ENCODE measurements at regions not wholly inside any gene's neighbourhood (a gene's known extent, or its start where the extent isn't known, plus 50 kb on each side); places are given as distances from the start of the nearest gene placed in this dataset.
A peak's percentile ranks its signal among the peaks of the same experiment; 100 is the strongest.

DNA sequence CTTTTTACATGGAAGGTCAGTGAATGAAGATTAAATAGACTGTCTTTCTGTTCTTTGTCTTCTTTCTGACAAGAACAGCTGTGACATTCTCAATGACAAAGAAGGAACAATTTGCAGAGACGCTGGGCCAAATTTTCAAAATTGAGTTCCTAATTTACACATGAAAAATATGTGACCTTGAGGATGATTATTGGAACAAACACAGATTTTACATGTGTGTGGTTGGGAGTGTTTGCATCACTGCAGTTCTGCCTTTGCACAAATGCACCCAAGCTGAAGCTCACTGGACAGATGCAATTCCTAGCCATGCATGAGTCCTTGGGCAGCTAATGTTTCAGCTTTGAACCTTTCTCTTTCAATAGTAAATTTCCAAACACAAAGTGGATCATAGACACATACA, 350.8 kb downstream of the QKI start:
- DNase-seq (ENCODE audit: extremely low spot score, unreplicated experiment), result no peak
- Mint-ChIP-seq H3K27me3 (ENCODE audit: unreplicated experiment) (no peaks in the 10 kb centered on the region), H3K27ac (ENCODE audit: unreplicated experiment) (peak overlapping the region; percentile 76), H3K4me1 (ENCODE audit: unreplicated experiment) (peaks cover 27% of the 10 kb centered on the region), H3K9me3 (ENCODE audit: unreplicated experiment) (peaks cover 7% of the 10 kb centered on the region), H3K4me3 (ENCODE audit: unreplicated experiment) (no peak overlapping the region), H3K36me3 (ENCODE audit: unreplicated experiment) (peaks cover 3% of the 10 kb centered on the region)
- no peak for TF ChIP-seq CTCF (IDR thresholded peaks at IDR 0.05)

GRCh38 chr6:163764565-163764964, 350.0 kb downstream of the QKI start:
- Mint-ChIP-seq H3K9me3 (ENCODE audit: unreplicated experiment) (peaks cover 7% of the 10 kb centered on the region), H3K27me3 (ENCODE audit: unreplicated experiment) (no peaks in the 10 kb centered on the region), H3K36me3 (ENCODE audit: unreplicated experiment) (peaks cover 3% of the 10 kb centered on the region), H3K27ac (ENCODE audit: unreplicated experiment) (peak overlapping the region; percentile 76), H3K4me1 (ENCODE audit: unreplicated experiment) (peaks cover 29% of the 10 kb centered on the region), H3K4me3 (ENCODE audit: unreplicated experiment) (peak overlapping the region; percentile 49)
- DNase-seq (ENCODE audit: extremely low spot score, unreplicated experiment), result no peak
- TF ChIP-seq CTCF (IDR thresholded peaks at IDR 0.05), result no peak

DNA sequence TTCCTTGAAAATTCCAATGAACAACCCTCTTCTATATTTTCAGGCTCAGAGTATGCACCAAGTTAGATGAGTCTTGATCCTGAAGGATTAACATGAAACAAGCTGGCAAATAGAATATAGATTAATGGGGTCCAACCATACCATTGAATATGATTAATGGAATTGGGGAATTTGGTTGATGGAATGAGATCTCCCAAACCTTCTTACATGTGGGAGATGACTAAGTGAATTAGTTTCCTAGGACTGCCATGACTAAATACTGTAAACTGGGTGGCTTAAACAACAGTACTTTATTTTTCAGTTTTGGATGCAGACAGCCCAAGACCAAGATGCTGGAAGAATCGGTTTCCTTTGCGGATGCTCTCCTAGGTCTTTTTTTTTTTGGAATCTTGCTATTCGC, 347.0 kb downstream of the QKI start:
- Mint-ChIP-seq H3K36me3 (ENCODE audit: unreplicated experiment) (no peaks in the 10 kb centered on the region), H3K27me3 (ENCODE audit: unreplicated experiment) (no peaks in the 10 kb centered on the region)

DNA sequence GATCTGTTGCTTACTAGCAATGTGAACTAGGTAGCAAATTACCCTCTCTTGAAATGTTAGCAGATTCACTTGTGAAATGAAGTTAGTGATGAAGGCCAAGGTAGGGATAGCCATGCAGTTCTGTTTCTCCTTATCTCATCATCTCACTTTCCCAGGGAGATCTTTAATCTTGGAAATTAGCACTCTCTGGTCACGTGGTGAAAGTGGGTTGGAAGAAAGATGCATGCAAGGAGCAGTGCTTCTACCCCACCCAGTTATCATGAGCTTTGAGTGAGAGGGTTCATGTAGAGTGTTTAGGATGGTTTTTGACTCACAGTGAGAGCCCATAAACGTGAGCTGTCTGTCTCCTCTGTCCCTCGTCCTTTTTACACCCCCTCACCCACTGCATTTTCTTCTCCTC, 346.3 kb downstream of the QKI start:
- no peak for DNase-seq (ENCODE audit: extremely low spot score, unreplicated experiment)
- no peaks in the 10 kb centered on the region for H3K27me3 Mint-ChIP-seq (ENCODE audit: unreplicated experiment)
- no peak overlapping the region for H3K27ac Mint-ChIP-seq (ENCODE audit: unreplicated experiment)

More for the DNA sequence above, 347.0 kb downstream of the QKI start:
- peaks cover 29% of the 10 kb centered on the region for H3K4me1 Mint-ChIP-seq (ENCODE audit: unreplicated experiment)
- H3K27ac Mint-ChIP-seq (ENCODE audit: unreplicated experiment), result no peak overlapping the region
- no peak for DNase-seq (ENCODE audit: extremely low spot score, unreplicated experiment)
- TF ChIP-seq CTCF (IDR thresholded peaks at IDR 0.05), result no peak
- H3K4me3 Mint-ChIP-seq (ENCODE audit: unreplicated experiment), result no peak overlapping the region
- no peaks in the 10 kb centered on the region for H3K9me3 Mint-ChIP-seq (ENCODE audit: unreplicated experiment)

DNA sequence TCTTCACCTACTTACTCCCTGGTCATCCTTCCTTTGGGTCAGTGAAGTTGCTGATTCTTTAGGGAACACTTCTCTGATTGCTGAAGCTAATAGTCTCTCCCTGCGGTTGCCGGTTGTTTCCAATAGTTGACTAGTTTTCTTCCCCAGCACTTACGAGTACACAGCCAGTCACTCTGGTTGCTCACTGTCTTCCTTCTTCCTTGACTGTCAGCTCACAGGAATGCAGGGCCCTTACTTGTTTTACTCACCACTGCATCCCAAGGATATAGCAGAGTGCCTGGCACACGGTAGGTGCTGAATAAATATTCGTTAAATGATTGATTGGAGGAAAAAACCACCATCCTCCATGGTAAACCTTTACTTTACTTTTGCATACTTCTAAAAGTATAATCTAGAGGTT, 345.0 kb downstream of the QKI start:
- no peak for TF ChIP-seq CTCF (IDR thresholded peaks at IDR 0.05)
- no peak for DNase-seq (ENCODE audit: extremely low spot score, unreplicated experiment)
- peaks cover 13% of the 10 kb centered on the region for H3K4me1 Mint-ChIP-seq (ENCODE audit: unreplicated experiment)
- H3K27me3 Mint-ChIP-seq (ENCODE audit: unreplicated experiment), result no peaks in the 10 kb centered on the region
- no peak overlapping the region for H3K4me3 Mint-ChIP-seq (ENCODE audit: unreplicated experiment)
- H3K36me3 Mint-ChIP-seq (ENCODE audit: unreplicated experiment), result no peaks in the 10 kb centered on the region
- no peaks in the 10 kb centered on the region for H3K9me3 Mint-ChIP-seq (ENCODE audit: unreplicated experiment)
- H3K27ac Mint-ChIP-seq (ENCODE audit: unreplicated experiment), result no peak overlapping the region

More for the DNA sequence above, 346.3 kb downstream of the QKI start:
- H3K9me3 Mint-ChIP-seq (ENCODE audit: unreplicated experiment), result no peaks in the 10 kb centered on the region
- no peak overlapping the region for H3K4me3 Mint-ChIP-seq (ENCODE audit: unreplicated experiment)
- peaks cover 25% of the 10 kb centered on the region for H3K4me1 Mint-ChIP-seq (ENCODE audit: unreplicated experiment)
- no peak for TF ChIP-seq CTCF (IDR thresholded peaks at IDR 0.05)
- no peaks in the 10 kb centered on the region for H3K36me3 Mint-ChIP-seq (ENCODE audit: unreplicated experiment)
